ENCODE measurements at regions not wholly inside any gene's neighbourhood (a gene's known extent, or its start where the extent isn't known, plus 50 kb on each side); places are given as distances from the start of the nearest gene placed in this dataset.

DNA sequence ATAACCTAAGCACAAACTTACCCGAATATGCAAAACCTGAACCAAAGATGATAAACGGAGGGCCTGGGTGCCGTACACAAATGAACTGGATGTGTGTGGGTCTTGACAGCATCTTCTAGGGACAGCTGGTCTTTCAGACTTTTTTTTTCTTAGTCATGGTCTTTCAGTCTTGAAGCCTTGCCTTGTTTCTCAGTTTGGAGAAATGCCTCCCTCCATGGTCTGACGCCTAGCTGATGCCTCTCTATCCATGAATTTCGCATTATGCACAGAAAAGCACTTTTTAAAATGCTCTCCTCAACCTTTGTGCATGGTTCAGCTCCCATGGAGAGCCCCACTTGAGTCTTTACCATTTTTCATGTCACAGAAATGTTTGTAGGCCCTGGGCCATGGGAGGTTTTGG is 52.8 kb upstream of the LYRM9 start:
- TF ChIP-seq, protein P1, sequence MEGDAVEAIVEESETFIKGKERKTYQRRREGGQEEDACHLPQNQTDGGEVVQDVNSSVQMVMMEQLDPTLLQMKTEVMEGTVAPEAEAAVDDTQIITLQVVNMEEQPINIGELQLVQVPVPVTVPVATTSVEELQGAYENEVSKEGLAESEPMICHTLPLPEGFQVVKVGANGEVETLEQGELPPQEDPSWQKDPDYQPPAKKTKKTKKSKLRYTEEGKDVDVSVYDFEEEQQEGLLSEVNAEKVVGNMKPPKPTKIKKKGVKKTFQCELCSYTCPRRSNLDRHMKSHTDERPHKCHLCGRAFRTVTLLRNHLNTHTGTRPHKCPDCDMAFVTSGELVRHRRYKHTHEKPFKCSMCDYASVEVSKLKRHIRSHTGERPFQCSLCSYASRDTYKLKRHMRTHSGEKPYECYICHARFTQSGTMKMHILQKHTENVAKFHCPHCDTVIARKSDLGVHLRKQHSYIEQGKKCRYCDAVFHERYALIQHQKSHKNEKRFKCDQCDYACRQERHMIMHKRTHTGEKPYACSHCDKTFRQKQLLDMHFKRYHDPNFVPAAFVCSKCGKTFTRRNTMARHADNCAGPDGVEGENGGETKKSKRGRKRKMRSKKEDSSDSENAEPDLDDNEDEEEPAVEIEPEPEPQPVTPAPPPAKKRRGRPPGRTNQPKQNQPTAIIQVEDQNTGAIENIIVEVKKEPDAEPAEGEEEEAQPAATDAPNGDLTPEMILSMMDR (IDR thresholded peaks at IDR 0.05 in 2 of 3, conservative IDR thresholded peaks at IDR 0.05 in 1 of 3; ENCODE audit: borderline replicate concordance in 1 of 3, insufficient read depth in 1 of 3, low read depth in 2 of 3, low read length in 2 of 3) = no peak
- TF ChIP-seq POLR2A (IDR thresholded peaks at IDR 0.05; ENCODE audit: borderline replicate concordance, extremely low read depth, insufficient read depth, insufficient read length) (no peak), FOSL1 (IDR thresholded peaks at IDR 0.05; ENCODE audit: low read depth) (no peak), EZH2 (IDR thresholded peaks at IDR 0.05) (no peak), JUND (IDR thresholded peaks at IDR 0.05) (no peak), EZH2phosphoT487 (IDR thresholded peaks at IDR 0.05; ENCODE audit: borderline replicate concordance) (no peak), SP1 (IDR thresholded peaks at IDR 0.05; ENCODE audit: low read depth) (no peak), RAD21 (IDR thresholded peaks at IDR 0.05; ENCODE audit: low read depth) (no peak), SIN3A (IDR thresholded peaks at IDR 0.05; ENCODE audit: low read depth) (no peak), POLR2AphosphoS5 (IDR thresholded peaks at IDR 0.05; ENCODE audit: low read depth, low read length) (no peak), CEBPB (IDR thresholded peaks at IDR 0.05; ENCODE audit: low read depth) (no peak), ZNF274 (IDR thresholded peaks at IDR 0.05; ENCODE audit: low read depth, low read length) (no peak), EGR1 (IDR thresholded peaks at IDR 0.05; ENCODE audit: low read depth) (no peak)
- TF ChIP-seq, protein P2, sequence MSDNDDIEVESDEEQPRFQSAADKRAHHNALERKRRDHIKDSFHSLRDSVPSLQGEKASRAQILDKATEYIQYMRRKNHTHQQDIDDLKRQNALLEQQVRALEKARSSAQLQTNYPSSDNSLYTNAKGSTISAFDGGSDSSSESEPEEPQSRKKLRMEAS (IDR thresholded peaks at IDR 0.05) = no peak
